ENCODE measurements at regions not wholly inside any gene's neighbourhood (a gene's known extent, or its start where the extent isn't known, plus 50 kb on each side); places are given as distances from the start of the nearest gene placed in this dataset.

DNA sequence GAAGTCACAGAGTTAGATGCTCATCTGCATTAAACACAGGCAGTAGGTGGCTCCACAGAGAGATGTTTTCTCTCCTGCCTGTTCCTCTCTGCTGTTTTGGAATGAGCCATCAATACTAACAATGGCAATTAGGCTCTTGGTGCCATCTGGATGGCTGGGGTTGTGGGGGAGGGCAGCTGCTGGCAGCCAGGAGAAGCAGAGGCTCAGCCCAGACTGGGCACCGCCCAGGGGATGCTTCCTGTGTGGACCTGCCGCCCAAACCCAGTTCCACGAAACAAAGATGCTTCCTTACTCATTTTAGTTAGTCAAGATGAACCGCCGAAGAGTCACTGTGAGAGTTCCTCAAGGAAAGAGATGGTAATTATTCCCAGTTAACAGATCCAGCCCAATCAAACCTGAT lies 50.8 kb upstream of the PCDH8 start:
- TF ChIP-seq, protein P1, sequence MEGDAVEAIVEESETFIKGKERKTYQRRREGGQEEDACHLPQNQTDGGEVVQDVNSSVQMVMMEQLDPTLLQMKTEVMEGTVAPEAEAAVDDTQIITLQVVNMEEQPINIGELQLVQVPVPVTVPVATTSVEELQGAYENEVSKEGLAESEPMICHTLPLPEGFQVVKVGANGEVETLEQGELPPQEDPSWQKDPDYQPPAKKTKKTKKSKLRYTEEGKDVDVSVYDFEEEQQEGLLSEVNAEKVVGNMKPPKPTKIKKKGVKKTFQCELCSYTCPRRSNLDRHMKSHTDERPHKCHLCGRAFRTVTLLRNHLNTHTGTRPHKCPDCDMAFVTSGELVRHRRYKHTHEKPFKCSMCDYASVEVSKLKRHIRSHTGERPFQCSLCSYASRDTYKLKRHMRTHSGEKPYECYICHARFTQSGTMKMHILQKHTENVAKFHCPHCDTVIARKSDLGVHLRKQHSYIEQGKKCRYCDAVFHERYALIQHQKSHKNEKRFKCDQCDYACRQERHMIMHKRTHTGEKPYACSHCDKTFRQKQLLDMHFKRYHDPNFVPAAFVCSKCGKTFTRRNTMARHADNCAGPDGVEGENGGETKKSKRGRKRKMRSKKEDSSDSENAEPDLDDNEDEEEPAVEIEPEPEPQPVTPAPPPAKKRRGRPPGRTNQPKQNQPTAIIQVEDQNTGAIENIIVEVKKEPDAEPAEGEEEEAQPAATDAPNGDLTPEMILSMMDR (IDR thresholded peaks at IDR 0.05), result no peak
- TF ChIP-seq POLR2AphosphoS5 (IDR thresholded peaks at IDR 0.05) (no peak), POLR2A (IDR thresholded peaks at IDR 0.05) (no peak)

Data from suprapubic skin (tissue), 4 donors.